NCI-H82 (cell line): ENCODE measurements at regions not wholly inside any gene's neighbourhood (a gene's known extent, or its start where the extent isn't known, plus 50 kb on each side); places are given as distances from the start of the nearest gene placed in this dataset.
A peak's percentile ranks its signal among the peaks of the same experiment; 100 is the strongest.
"Not testable (repeated sequence)": the region's sequence is repeated elsewhere in the genome, so short reads cannot be mapped to it uniquely, and the experiment has no call there.

Source experiments
- DNase-seq: peaks from one replicate; lab custom pipeline; 2025; lab: John Stamatoyannopoulos, UW

- DNase-seq = no peak
These were observed 157.4 kb upstream of the TMEM260 start for GRCh38 chr14:56422221-56422620.

GRCh38 chr14:56422703-56423213 is 156.8 kb upstream of the TMEM260 start:
- peak; percentile 95 for DNase-seq

GRCh38 chr14:56423544-56423943 is 156.1 kb upstream of the TMEM260 start:
- no peak for DNase-seq

GRCh38 chr14:56431013-56431412 is 148.6 kb upstream of the TMEM260 start:
- no peak for DNase-seq

GRCh38 chr14:56449670-56450213 is 129.9 kb upstream of the TMEM260 start:
- DNase-seq = no peak

- no peak for DNase-seq
These were observed 126.7 kb upstream of the TMEM260 start for GRCh38 chr14:56452940-56453339.

GRCh38 chr14:56454680-56455079 is 124.9 kb upstream of the TMEM260 start:
- not testable (repeated sequence) for DNase-seq

GRCh38 chr14:56460469-56460868 is 119.1 kb upstream of the TMEM260 start:
- DNase-seq = no peak

GRCh38 chr14:56461276-56462275 is 118.0 kb upstream of the TMEM260 start:
- no peak for DNase-seq

- DNase-seq = no peak
These were observed 116.2 kb upstream of the TMEM260 start for GRCh38 chr14:56463271-56463890.

- no peak for DNase-seq
These were observed 108.5 kb upstream of the TMEM260 start for GRCh38 chr14:56471056-56471455.

GRCh38 chr14:56474419-56475022 is 105.1 kb upstream of the TMEM260 start:
- DNase-seq = peak; percentile 97

GRCh38 chr14:56482310-56482911 is 97.2 kb upstream of the TMEM260 start:
- DNase-seq = peak; percentile 97

GRCh38 chr14:56487090-56487667 is 92.4 kb upstream of the TMEM260 start:
- DNase-seq = peak; percentile 89

GRCh38 chr14:56487761-56488160 is 91.8 kb upstream of the TMEM260 start:
- peak; percentile 74 for DNase-seq

GRCh38 chr14:56488306-56488705 is 91.3 kb upstream of the TMEM260 start:
- DNase-seq = no peak

GRCh38 chr14:56490379-56490778 is 89.2 kb upstream of the TMEM260 start:
- DNase-seq = peak; percentile 98

GRCh38 chr14:56491299-56492285 is 88.0 kb upstream of the TMEM260 start:
- peak; percentile 100 for DNase-seq

GRCh38 chr14:56494167-56494566 is 85.4 kb upstream of the TMEM260 start:
- no peak for DNase-seq

- DNase-seq = peak; percentile 99
These were observed 81.5 kb upstream of the TMEM260 start for GRCh38 chr14:56498112-56498511.
